Lower leg skin (tissue), 4 donors: ENCODE measurements at regions not wholly inside any gene's neighbourhood (a gene's known extent, or its start where the extent isn't known, plus 50 kb on each side); places are given as distances from the start of the nearest gene placed in this dataset.

Experiments used
- DNase-seq, 2 donors: peaks; one replicate each; pipeline ENCODE4 v3.0.0-alpha.2; 2019; ENCODE audit warnings: low spot score in 2 of 2
- H3K4me3 ChIP-seq: fragments of 200-600 bp; sonication (generic); 2 replicates; pipeline ENCODE4 v1.5.1; 2017; ENCODE audit warnings: mild to moderate bottlenecking, low read depth; ENCODE audit not compliant: poor library complexity, severe bottlenecking
- CTCF ChIP-seq, 3 donors: fragments of 450-650 bp; IDR thresholded peaks; one replicate each; pipeline ENCODE4 v1.5.1; 2016; ENCODE audit warnings: antibody characterized with exemption in 3 of 3, mild to moderate bottlenecking in 3 of 3, moderate library complexity in 2 of 3
- POLR2A ChIP-seq, 2 donors: fragments of 450-650 bp; IDR thresholded peaks; one replicate each; pipeline ENCODE4 v1.6.1; 2016 to 2017; ENCODE audit warnings: antibody characterized with exemption in 2 of 2, mild to moderate bottlenecking in 1 of 2, moderate library complexity in 1 of 2
- WGBS, 2 donors: methylation state at CpG; one replicate each; pipeline ENCODE4 v1.1.5; 2018; 5-methylcytosine and 5-hydroxymethylcytosine counted together
- intact Hi-C: fragments of 100-400 bp; cut with DNase I; formaldehyde crosslinking; loops from one replicate; pipeline ENCODE4 v1.15.0; 2023; ENCODE audit warnings: low total_unique reads

- intact Hi-C loops = no loop called here
- no peak for DNase-seq
- H3K4me3 ChIP-seq = no peak overlapping the region
- WGBS, 2 donors = 38 to 39% methylated on average over 5 of the region's 5 CpGs
- TF ChIP-seq POLR2A (IDR thresholded peaks at IDR 0.05) (no peak), CTCF (IDR thresholded peaks at IDR 0.05) (no peak)
Measured at GRCh38 chr11:128021349-128022006, 565.9 kb downstream of the ETS1 start.

- 94 to 96% methylated on average over 6 of the region's 6 CpGs for WGBS, 2 donors
- no peak for DNase-seq
- no peak for TF ChIP-seq CTCF (IDR thresholded peaks at IDR 0.05)
- TF ChIP-seq POLR2A (IDR thresholded peaks at IDR 0.05) = no peak
- no peak overlapping the region for H3K4me3 ChIP-seq
- intact Hi-C loops = no loop called here
Measured at GRCh38 chr11:128018692-128019091, 568.7 kb downstream of the ETS1 start.

- intact Hi-C loops = no loop called here
- 70 to 79% methylated on average over 2 of the region's 2 CpGs for WGBS, 2 donors
- no peak for DNase-seq
- H3K4me3 ChIP-seq = no peak overlapping the region
- TF ChIP-seq CTCF (IDR thresholded peaks at IDR 0.05) (no peak), POLR2A (IDR thresholded peaks at IDR 0.05) (no peak)
Measured at GRCh38 chr11:128005562-128005961, 581.8 kb downstream of the ETS1 start.

GRCh38 chr11:127998421-127998820 is 588.9 kb downstream of the ETS1 start:
- intact Hi-C loops = no loop called here
- TF ChIP-seq CTCF (IDR thresholded peaks at IDR 0.05) (no peak), POLR2A (IDR thresholded peaks at IDR 0.05) (no peak)
- WGBS, 2 donors = 78 to 83% methylated on average over 5 of the region's 5 CpGs
- DNase-seq = no peak
- no peak overlapping the region for H3K4me3 ChIP-seq

GRCh38 chr11:127997594-127997993 is 589.8 kb downstream of the ETS1 start:
- 77 to 88% methylated on average over 2 of the region's 2 CpGs for WGBS, 2 donors
- H3K4me3 ChIP-seq = no peak overlapping the region
- TF ChIP-seq POLR2A (IDR thresholded peaks at IDR 0.05) = no peak
- TF ChIP-seq CTCF (IDR thresholded peaks at IDR 0.05) = no peak
- DNase-seq = no peak
- intact Hi-C loops = no loop called here

GRCh38 chr11:127996825-127997224 is 590.5 kb downstream of the ETS1 start:
- no peak for DNase-seq
- WGBS, 2 donors = 69 to 72% methylated on average over 5 of the region's 5 CpGs
- TF ChIP-seq POLR2A (IDR thresholded peaks at IDR 0.05) = no peak
- TF ChIP-seq CTCF (IDR thresholded peaks at IDR 0.05) = no peak
- intact Hi-C loops = no loop called here
- H3K4me3 ChIP-seq = no peak overlapping the region
